ENCODE measurements at regions not wholly inside any gene's neighbourhood (a gene's known extent, or its start where the extent isn't known, plus 50 kb on each side); places are given as distances from the start of the nearest gene placed in this dataset.
"Not testable (repeated sequence)": the region's sequence is repeated elsewhere in the genome, so short reads cannot be mapped to it uniquely, and the experiment has no call there.

DNA sequence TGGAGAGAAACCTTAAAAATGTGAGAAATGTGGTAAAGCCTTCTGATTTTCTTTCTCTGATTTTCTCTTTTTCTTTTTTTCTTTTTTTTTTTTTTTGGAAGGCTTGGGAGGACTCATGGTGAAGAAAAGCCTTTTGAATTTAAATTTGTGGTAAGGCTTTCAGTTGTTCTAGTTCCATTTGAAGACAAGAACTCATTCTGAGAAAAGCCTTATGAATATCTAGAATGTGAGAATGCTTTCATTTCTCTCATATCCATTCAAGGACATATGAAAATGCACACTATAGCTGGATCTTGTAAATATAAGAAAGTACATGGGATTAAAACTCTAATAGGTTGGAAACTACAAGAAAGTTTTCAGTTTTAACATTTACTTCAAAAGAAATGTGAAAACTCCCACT is 1045.2 kb upstream of the NRXN1 start:
- DNase-seq: no peak

DNA sequence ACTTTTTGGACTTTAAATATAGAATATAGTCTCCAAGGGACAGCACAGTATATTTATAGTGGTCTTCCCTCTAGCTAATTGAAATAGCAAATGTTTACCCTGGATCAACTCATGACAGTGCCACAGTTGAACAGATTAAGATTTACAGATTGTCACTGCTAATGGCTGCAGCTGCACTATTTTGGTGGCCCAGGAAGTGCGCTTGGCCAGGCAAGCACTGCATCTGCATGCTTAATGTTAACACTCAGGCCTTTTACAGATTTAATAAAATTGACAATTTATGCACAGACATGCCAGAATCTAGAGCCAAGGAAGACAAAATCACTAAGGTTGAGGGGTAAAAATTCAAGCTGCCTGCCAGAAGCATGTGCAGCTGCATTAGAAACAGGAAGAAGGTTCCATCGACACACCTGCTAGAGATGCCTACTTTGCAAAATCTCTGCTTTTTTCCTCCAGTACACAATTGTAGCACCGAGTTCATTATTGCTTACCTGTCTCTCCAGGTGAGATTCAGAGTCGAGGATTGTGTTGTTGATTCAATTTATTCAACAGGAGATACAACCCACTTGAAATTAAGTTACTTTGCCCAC is 1042.3 kb upstream of the NRXN1 start:
- no peak for DNase-seq

DNA sequence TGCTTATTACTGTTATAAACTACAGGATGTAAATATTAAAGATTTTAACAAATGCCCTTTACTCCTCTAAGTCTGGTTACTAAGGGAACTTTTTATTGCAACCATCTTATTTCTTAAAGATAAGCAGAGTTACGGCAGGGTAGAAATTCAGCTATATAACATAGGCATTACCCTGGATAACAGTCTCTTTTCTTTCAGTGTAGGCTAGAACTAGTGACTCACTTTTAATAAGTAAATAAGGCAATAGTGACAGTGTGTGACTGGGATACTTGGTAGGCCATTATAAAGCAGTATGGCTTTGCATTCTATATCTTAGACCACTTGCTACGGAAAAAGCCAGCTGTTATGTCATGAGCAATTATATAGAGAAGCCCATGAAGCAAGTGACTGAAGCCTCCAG is 1041.0 kb upstream of the NRXN1 start:
- DNase-seq: no peak

DNA sequence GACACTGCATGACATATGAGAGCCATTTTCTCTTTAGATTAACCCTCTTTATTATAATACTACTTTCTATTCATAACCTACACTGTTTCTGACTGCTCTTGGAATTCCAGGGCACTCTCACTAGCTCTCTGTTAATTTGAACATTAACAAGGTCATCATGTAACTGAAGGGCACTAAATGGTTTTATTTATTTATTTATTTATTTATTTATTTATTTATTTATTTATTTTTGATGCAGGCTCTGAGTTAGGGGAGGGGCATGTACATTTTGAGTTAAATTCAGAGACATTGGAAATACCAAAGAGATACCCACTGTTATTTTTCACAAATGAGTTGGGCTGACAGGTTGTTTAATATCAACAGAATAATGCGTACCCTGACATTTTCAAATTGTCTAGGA is 1038.7 kb upstream of the NRXN1 start:
- no peak for DNase-seq

DNA sequence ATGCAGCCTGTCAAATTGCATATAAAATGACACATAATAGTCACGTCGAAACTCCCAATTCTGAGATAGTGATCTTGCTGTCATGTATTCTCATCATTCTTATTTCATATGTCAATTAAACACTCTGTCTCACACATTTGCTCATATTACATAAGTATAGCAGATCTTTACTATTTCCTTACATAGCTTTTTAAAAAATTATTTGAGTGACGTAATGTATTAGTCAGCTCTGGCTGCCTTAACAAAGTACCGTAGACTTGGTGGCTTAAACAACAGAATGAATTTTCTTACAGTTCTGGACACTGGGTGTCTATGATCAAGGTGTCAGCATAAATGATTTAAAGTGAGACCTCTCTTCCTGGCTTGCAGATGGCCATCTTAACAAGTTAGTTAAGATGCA is 1032.3 kb upstream of the NRXN1 start:
- DNase-seq: no peak

DNA sequence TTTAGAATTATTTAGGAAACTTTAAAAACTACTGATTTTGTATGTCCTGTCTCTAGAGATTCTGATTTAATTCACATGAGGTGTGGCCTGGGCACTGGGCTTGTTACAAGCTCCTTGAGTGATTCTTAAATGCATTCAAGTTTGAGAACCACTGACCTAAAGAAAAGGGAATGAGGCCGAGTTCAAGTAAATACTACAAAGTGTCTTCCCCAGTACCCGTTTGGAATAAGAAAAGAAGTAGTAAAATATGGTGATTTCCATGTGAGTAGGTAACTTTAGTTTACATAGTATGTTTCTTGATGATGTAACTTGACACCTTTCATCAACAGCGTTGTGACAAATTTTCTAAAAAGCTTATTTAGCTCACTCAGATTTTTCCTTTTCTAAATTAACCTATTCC is 1022.9 kb upstream of the NRXN1 start:
- DNase-seq: no peak

DNA sequence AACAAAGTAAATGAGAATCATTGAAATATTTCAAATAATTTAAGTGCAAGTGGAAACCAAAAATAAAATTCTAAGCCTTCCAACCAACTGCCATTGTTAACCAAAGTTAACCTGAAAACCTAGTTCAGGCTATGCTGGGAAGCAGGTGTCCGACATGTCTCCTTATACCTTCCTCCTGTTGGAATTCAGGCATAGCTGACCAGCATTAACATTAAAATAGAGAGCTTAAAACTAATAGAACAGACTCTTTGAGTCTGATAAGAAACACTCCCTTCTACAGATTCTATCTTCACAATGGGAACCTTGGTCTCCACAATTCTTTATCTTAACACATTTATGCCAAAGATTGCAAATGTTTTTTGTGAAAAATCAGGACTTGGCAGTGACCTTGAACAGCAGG is 1004.9 kb upstream of the NRXN1 start:
- DNase-seq: no peak

DNA sequence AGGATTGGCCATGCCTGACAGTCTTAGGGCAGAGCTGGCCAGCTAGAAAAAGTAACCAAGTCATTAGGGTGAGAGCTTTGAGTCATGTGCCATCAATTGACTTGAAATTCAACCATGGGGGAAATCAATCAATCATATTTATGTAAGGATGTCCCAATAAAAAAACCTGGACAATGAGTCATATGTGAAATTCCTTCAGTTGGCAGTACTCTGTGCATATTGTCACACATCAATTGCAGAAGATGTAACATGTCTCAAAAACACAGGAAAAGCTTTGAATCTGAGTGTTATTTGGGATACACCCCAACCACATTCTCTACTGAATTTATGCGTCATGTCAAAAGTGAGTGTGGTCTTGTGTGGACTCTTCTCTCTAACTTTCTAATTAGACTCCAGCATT is 1004.1 kb upstream of the NRXN1 start:
- DNase-seq: no peak

DNA sequence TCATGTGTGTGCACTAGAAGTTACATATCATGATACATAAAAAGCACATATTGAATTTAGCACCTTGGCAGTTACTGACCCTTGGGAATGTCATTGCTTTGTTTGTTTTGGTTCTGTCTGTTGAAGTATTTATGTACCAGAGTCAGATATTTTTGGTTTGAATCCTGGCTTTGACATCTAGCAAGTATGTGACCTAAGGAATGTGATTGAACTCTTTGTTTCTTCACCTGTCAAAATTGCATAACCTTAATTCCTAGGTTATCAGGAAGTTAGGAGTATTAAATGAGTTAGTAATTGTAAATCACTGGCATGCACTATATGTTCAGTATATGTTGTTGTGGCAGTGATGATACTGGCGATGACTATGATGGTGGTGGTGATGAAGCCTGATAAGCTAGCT is 1003.5 kb upstream of the NRXN1 start:
- no peak for DNase-seq

DNA sequence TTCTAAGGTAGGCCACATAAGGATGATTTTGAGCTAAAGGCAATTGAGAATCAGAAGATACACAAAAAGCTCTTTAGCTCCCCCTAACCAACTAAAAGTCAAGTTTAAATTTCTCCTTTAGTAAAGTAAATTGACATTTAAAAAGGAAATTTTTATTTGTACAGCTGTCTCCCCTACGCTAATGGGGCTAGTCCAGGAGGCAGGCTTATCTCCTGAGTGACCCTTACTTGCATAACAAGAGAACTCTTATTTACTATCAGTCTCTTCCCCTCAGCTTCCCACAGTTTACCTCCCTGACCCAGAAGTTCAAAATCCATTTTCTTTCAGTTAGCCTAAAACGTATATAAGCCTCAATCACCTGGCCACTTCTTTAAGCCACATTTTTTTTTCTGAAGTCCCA is 1002.8 kb upstream of the NRXN1 start:
- no peak for DNase-seq

DNA sequence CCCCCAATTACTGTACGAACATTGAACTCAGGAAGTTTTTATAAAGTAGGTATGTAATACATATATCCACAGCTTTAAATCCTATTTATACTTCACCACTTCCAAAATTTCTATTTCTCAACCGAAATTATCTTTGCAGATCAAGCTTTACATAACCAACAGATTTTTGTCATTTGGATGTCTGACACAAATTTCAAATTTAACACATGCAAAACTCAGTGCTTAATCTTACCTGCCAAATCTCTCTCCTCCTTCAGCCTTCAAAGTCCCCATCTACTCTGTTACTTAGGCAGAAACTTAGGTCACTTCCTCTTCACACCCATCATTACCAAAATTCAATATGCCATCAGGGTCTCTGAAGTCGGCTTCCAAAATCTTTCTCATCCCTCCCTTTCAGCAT is 990.1 kb upstream of the NRXN1 start:
- DNase-seq: no peak

DNA sequence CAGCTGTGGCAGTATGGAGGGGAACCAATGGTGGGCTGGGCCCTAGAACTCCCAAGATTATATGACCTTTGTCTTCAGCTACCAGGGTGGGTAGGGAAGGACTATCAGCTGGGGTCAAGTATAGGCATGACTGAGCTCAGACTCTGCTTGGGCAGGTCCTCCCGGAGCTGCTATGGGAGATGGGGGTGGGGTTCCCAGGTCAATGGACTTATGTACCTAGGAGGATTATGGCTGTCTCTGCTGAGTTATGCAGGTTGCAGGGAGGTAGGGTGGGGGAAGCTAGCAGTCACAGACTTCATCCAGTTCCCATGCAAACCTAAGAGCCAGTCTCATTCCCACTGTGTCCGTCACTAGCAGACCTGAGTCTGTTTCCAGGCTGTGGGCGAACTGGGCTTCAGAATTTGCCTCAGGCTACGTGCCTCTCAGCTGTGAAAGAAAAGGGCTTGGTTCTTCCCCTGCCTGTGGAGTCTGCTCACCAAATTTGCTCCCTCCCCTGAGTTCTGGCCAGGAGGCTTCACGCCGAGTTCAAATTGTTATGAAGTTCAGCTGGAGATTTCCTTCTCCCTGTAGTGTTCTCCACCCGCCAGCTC is 985.8 kb upstream of the NRXN1 start:
- DNase-seq: no peak

DNA sequence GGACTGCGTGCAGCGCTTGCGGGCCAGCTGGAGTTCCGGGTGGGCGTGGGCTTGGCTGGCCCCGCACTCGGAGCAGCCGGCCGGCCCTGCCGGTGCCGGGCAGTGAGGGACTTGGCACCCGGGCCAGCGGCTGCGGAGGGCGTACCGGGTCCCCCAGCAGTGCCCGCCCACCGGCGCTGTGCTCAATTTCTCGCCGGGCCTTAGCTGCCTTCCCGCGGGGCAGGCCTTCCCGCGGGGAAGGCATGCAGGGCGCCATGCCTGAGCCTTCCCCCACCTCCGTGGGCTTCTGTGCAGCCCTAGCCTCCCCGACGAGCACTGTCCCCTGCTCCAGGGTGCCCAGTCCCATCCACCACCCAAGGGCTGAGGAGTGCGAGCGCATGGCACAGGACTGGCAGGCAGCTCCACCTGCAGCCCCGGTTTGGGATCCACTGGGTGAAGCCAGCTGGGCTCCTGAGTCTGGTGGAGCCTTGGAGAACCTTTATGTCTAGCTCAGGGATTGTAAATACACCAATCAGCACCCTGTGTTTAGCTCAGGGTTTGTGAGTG is 975.0 kb upstream of the NRXN1 start:
- not testable (repeated sequence) for DNase-seq

DNA sequence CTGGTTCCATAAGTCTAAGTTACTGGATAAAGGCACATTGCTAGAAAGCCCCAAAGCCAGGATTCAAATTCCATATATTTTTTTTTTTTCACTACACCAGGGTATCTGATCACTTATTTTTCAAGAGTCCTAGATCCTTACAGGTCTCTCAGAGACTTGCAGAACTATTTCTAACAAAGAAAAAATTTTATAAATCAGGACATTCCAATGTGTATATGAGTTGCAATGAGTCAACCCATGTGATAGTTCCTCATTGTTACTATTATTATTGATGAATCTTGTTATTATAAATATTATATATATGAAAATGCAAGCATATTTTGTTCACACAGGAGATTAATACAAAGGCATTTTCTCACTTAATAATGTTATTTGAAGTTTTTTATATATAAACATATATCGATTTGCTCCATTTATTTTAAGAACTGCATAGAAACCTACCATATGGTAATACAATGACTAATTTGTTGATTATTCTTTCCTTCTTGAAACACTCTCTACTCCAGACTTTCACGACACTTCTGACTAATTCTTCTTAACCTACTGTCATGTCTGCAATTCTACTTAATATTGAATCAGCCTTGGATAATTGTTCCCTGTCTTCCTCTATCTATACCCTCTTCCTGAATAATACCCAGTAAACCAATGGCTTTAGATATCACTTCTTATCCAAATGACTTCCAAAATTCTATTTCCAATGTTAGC is 968.4 kb upstream of the NRXN1 start:
- no peak for DNase-seq

DNA sequence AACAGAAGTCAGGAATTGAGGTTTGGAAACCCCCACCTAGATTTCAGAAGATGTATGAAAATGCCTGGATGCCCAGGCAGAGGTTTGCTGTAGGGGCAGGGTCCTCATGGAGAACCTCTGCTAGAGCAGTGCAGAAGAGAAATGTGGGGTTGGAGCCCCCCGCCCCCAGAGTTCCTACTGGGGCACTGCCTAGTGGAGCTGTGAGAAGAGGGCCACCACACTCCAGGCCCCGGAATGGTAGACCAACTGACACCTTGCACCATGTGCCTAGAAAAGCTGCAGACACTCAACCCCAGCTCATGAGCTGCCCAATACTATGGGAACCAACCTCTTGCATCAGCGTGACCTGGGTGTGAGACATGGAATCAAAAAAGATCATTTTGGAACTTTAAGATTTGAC is 967.0 kb upstream of the NRXN1 start:
- DNase-seq: no peak

DNA sequence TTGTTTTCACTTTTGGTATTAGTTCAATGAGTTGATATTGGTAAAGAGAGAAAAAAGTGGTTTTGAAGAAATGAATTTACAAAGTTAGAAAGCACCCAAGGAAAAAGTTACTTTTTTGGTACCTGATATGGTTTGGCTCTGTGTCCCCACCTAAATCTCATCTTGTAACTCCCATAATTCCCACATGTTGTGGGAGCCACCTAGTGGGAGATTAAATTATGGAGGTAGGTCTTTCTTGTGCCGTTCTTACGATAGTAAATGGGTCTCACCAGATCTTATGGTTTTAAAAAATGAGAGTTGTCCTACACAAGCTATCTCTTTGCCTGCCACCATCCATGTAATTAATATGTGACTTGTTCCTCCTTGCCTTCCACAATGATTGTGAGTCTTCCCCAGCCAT is 965.6 kb upstream of the NRXN1 start:
- no peak for DNase-seq

DNA sequence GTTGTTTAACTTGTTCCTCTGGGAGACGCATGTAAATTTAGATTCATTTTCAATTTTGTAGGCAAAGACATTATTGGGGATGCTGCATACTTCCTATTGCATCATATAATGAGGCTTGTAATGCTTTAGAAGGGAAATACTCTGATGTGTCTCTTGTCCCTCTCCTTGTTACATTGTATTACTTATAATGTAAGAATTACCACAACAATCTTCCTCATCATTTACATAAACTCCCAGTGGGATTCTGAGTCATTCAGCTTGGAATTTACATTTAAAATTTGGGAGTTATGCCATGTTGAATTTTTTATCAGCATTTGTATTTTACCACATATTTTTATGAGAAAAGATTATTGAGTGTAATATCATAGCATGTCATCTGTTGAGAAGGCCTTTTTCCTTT is 963.4 kb upstream of the NRXN1 start:
- no peak for DNase-seq

DNA sequence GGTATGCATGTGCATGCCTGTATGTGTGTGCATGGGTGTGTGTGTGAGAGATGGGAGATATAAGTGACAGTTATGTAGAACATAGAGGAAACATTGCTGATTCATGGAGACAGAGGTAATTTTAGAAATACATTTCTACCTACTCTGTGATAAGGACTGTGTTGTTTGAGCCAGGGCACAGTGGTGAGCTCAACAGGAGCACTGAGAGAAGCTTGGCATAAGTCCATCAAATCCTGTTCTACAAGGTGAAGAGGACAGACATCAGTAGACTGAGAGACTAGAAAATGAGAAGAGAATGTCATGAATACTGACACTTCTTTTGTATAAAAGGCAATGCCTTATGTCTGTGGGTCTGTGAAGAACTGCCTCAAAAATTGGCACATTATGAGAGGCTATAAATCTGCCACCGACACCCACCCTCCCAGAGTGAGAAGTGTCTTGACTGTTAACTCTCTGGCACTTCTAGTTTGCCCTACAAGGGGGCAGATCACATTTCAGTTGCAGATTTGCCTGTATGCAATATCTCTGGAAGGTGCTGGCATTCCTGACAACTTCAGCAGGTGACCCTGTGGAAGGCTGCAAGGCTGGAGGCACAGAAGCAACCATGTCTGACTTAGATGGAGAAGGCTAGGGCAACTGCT is 962.3 kb upstream of the NRXN1 start:
- DNase-seq: no peak

DNA sequence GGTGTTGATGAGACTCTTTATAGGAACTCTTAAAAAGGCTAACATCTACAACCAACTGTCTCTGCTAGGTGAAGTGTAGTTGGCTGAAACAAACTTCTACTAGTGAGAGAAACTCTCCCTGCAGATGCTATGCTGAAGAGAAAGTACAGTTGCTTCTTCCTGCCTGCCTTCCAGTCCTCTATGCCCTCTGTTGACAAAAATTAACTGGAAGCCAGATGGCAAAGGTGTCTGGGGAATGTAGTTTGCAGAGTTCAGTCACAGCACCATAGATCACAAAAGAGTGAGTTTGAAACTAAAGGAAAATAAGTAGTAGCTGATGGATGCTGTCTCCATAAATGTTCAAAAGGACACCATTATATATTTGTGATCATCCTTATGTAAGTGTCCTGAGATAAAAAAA is 958.8 kb upstream of the NRXN1 start:
- DNase-seq: no peak

DNA sequence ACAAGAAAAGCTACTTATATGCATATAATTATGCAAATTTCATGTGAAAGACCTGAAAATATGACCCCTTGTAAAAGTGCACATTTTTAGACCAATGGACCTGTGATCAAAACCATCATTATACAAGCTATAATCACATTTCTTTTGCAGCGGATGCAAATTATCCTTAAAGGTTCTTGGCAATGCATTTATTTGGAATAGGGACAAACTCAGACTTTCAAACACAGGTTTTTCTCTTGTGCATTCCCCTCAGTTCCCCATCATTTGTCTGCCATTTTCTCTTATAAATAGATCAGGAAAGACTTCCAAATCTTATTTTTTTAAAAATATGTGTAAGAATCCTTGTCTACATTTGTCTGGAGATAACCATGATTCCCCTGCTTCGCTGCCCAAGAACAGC is 954.2 kb upstream of the NRXN1 start:
- DNase-seq: no peak

DNA sequence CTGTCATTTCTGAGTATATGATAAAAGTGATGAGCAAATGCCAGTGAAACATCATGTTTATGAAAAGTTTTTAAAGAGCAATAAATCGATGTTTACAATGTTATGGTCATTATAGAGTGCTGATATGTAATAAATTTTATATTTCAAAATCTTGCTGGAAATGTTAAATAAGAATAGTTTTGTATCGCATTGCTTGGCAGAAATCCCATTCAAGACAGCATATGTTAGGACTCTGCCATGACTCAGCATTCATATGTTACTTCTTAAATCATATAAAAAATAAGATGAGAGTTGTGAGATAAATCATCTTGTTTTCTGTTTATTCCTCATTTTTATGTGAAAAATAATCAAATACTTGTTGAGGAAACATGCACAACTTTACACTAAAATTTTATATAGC is 949.9 kb upstream of the NRXN1 start:
- DNase-seq: no peak

DNA sequence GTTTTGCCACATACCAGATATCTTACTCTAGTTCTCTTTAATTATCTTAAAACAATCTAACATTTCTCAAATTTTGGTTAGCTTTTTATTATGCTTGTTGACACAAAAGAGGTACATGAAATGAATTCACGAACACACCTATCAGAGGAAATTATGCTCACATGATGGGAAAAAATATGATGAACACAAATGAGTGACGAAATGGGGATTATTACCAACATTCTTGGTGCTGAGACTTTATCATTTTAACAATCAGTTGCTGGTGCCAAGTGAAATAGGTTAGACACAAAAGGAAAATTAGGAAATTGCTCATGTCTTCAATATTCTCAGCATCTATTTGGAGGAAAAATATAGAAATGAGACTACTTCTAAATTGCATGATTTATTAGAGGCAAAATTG is 944.7 kb upstream of the NRXN1 start:
- DNase-seq: no peak

DNA sequence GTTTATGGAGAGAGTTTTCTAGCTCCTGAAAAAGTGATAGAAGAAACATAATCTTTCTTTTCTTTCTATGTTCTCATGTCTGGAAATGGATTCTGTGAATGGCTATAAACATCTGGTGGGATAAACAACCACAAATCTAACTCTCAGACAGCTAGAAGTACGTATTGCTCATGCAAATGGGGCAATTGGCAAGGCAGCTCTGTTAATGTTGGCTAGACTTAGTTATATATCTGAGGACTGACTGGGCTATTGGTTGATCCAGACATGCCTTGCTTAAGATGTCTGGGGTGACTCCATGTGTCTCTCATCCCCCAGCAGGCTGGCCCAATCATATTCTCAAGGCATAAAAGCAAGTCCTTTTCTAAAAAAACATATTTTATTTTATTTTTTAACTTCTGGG is 939.2 kb upstream of the NRXN1 start:
- no peak for DNase-seq

DNA sequence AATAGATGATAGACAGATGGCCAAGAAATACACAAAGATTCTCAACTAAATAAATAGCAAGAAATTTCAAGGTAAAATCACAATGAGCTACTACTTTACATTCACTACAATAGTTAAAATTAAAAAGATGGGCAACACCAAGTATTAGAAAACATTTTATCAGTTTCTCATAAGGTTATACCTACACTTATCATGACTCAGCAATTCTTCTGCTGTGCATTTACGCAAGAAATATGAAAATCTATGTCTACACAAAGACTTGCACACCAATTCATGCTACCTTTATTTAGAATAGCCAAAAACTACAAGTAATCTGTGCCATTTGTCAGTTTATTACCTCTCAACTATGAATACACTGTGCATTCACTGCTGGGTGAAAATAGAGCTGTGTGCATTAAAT is 937.4 kb upstream of the NRXN1 start:
- DNase-seq: no peak
